ENCODE measurements at regions not wholly inside any gene's neighbourhood (a gene's known extent, or its start where the extent isn't known, plus 50 kb on each side); places are given as distances from the start of the nearest gene placed in this dataset.
"Not testable (repeated sequence)": the region's sequence is repeated elsewhere in the genome, so short reads cannot be mapped to it uniquely, and the experiment has no call there.

- H3K27ac ChIP-seq (ENCODE audit: low read depth, low read length), result peak overlapping the region; percentile 55
- no peaks in the 10 kb centered on the region for H3K27me3 ChIP-seq (ENCODE audit: control insufficient read depth, insufficient read depth, low read length)
- H3K9ac ChIP-seq (ENCODE audit: low read depth, low read length), result no peak overlapping the region
- H3K4me1 ChIP-seq (ENCODE audit: control insufficient read depth, insufficient read depth, low read length), result peaks cover 8% of the 10 kb centered on the region
- H3K4me3 ChIP-seq (ENCODE audit: low read depth, low read length), result no peak overlapping the region
- no peaks in the 10 kb centered on the region for H3K36me3 ChIP-seq (ENCODE audit: control insufficient read depth, insufficient read depth, low read length)
- no peaks in the 10 kb centered on the region for H3K9me3 ChIP-seq (ENCODE audit: control insufficient read depth, insufficient read depth, low read length)
Observed at GRCh38 chr4:23033796-23034195, 341.1 kb downstream of the GBA3 start.

DNA sequence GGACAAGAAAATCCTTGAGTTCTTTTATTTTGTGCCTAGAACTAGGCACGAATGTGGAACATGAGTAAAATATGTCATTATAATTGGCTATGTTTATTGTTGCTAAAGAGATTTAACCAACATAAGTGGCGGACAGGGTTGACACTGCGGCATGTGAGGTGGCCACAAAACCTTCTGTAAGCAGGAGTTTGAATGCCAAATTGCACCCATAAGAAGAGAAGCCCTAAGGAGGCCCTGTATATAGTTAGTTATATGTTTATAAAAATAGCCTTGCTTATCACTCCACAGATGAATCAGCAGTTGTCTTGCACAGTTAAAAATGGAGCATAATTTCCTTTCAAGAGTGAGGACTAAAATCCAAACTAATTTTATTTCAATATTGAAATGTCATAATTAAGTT, 336.1 kb downstream of the GBA3 start:
- Histone ChIP-seq H3K9ac (ENCODE audit: low read depth, low read length) (no peak overlapping the region), H3K9me3 (ENCODE audit: control insufficient read depth, insufficient read depth, low read length) (no peaks in the 10 kb centered on the region), H3K27ac (ENCODE audit: low read depth, low read length) (no peak overlapping the region), H3K4me1 (ENCODE audit: control insufficient read depth, insufficient read depth, low read length) (peaks cover 1% of the 10 kb centered on the region; the same call in 1 of the 2 replicates), H3K36me3 (ENCODE audit: control insufficient read depth, insufficient read depth, low read length) (no peaks in the 10 kb centered on the region), H3K27me3 (ENCODE audit: control insufficient read depth, insufficient read depth, low read length) (no peaks in the 10 kb centered on the region), H3K4me3 (ENCODE audit: low read depth, low read length) (no peak overlapping the region)

- H3K4me1 ChIP-seq (ENCODE audit: control insufficient read depth, insufficient read depth, low read length), result no peaks in the 10 kb centered on the region
- no peaks in the 10 kb centered on the region for H3K36me3 ChIP-seq (ENCODE audit: control insufficient read depth, insufficient read depth, low read length)
- H3K9me3 ChIP-seq (ENCODE audit: control insufficient read depth, insufficient read depth, low read length), result no peaks in the 10 kb centered on the region
- H3K27me3 ChIP-seq (ENCODE audit: control insufficient read depth, insufficient read depth, low read length), result no peaks in the 10 kb centered on the region
- H3K9ac ChIP-seq (ENCODE audit: low read depth, low read length), result no peak overlapping the region
- no peak overlapping the region for H3K27ac ChIP-seq (ENCODE audit: low read depth, low read length)
- H3K4me3 ChIP-seq (ENCODE audit: low read depth, low read length), result no peak overlapping the region
Observed at GRCh38 chr4:23023666-23024065, 330.9 kb downstream of the GBA3 start.

- no peak overlapping the region for H3K9ac ChIP-seq (ENCODE audit: low read depth, low read length)
- H3K9me3 ChIP-seq (ENCODE audit: control insufficient read depth, insufficient read depth, low read length), result no peaks in the 10 kb centered on the region
- no peaks in the 10 kb centered on the region for H3K36me3 ChIP-seq (ENCODE audit: control insufficient read depth, insufficient read depth, low read length)
- H3K4me3 ChIP-seq (ENCODE audit: low read depth, low read length), result no peak overlapping the region
- H3K27me3 ChIP-seq (ENCODE audit: control insufficient read depth, insufficient read depth, low read length), result no peaks in the 10 kb centered on the region
- H3K4me1 ChIP-seq (ENCODE audit: control insufficient read depth, insufficient read depth, low read length), result no peaks in the 10 kb centered on the region
- H3K27ac ChIP-seq (ENCODE audit: low read depth, low read length), result no peak overlapping the region
Observed at GRCh38 chr4:23023121-23023520, 330.4 kb downstream of the GBA3 start.

DNA sequence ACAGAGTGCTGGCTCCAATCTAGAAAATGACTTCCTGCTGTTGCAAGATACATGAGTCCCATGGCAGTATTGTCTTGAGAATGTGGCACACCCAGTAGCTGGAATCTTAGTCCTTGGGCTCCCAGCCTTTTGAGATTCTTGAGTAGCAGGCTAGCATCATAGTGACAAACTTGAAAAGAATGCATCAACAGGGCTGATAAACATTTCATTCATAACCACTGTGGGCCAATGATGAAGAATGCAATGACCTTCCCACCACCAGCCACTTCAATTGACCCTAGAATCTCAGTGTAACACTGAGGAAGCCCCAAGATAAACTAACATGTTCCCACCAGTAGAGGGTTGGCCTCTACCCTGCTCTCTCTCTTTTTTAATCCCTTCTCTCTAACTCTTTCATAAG, 329.3 kb downstream of the GBA3 start:
- Histone ChIP-seq H3K27ac (ENCODE audit: low read depth, low read length) (no peak overlapping the region), H3K9me3 (ENCODE audit: control insufficient read depth, insufficient read depth, low read length) (no peaks in the 10 kb centered on the region), H3K4me1 (ENCODE audit: control insufficient read depth, insufficient read depth, low read length) (no peaks in the 10 kb centered on the region), H3K4me3 (ENCODE audit: low read depth, low read length) (no peak overlapping the region), H3K9ac (ENCODE audit: low read depth, low read length) (no peak overlapping the region), H3K36me3 (ENCODE audit: control insufficient read depth, insufficient read depth, low read length) (no peaks in the 10 kb centered on the region), H3K27me3 (ENCODE audit: control insufficient read depth, insufficient read depth, low read length) (no peaks in the 10 kb centered on the region)

DNA sequence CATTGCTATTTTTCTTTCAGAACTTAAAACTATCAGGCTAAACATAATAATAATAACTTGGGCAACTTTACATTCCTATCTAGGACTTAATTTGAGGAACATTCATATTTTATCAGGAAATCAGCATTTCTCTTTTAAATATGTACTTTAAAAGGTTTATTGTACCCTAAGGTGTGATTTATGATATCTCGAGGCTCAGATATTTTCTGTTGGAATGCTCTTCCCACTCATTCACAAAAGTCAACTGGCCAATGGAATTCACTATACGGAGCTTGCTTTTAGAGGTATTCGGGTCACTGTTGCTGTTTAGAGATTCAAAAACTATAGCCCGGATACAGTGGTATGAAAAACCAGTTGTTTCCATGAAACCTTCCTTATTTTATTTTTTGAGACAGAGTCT, 328.3 kb downstream of the GBA3 start:
- Histone ChIP-seq H3K4me1 (ENCODE audit: control insufficient read depth, insufficient read depth, low read length) (peaks cover 3% of the 10 kb centered on the region; the same call in 1 of the 2 replicates), H3K27ac (ENCODE audit: low read depth, low read length) (no peak overlapping the region), H3K9ac (ENCODE audit: low read depth, low read length) (no peak overlapping the region), H3K36me3 (ENCODE audit: control insufficient read depth, insufficient read depth, low read length) (no peaks in the 10 kb centered on the region), H3K27me3 (ENCODE audit: control insufficient read depth, insufficient read depth, low read length) (no peaks in the 10 kb centered on the region), H3K9me3 (ENCODE audit: control insufficient read depth, insufficient read depth, low read length) (no peaks in the 10 kb centered on the region), H3K4me3 (ENCODE audit: low read depth, low read length) (no peak overlapping the region)

- H3K27me3 ChIP-seq (ENCODE audit: control insufficient read depth, insufficient read depth, low read length); H3K9me3 ChIP-seq (ENCODE audit: control insufficient read depth, insufficient read depth, low read length); H3K4me3 ChIP-seq (ENCODE audit: low read depth, low read length); H3K36me3 ChIP-seq (ENCODE audit: control insufficient read depth, insufficient read depth, low read length); H3K27ac ChIP-seq (ENCODE audit: low read depth, low read length); H3K9ac ChIP-seq (ENCODE audit: low read depth, low read length); H3K4me1 ChIP-seq (ENCODE audit: control insufficient read depth, insufficient read depth, low read length): not testable (repeated sequence)
Observed at GRCh38 chr4:23020399-23020798, 327.7 kb downstream of the GBA3 start.

- no peak overlapping the region for H3K9ac ChIP-seq (ENCODE audit: low read depth, low read length)
- H3K36me3 ChIP-seq (ENCODE audit: control insufficient read depth, insufficient read depth, low read length), result no peaks in the 10 kb centered on the region
- H3K4me1 ChIP-seq (ENCODE audit: control insufficient read depth, insufficient read depth, low read length), result peaks cover 8% of the 10 kb centered on the region; the same call in 1 of the 2 replicates
- H3K4me3 ChIP-seq (ENCODE audit: low read depth, low read length), result no peak overlapping the region
- H3K9me3 ChIP-seq (ENCODE audit: control insufficient read depth, insufficient read depth, low read length), result no peaks in the 10 kb centered on the region
- H3K27me3 ChIP-seq (ENCODE audit: control insufficient read depth, insufficient read depth, low read length), result no peaks in the 10 kb centered on the region
- no peak overlapping the region for H3K27ac ChIP-seq (ENCODE audit: low read depth, low read length)
Observed at GRCh38 chr4:23016981-23017380, 324.2 kb downstream of the GBA3 start.

- H3K9me3 ChIP-seq (ENCODE audit: control insufficient read depth, insufficient read depth, low read length), result no peaks in the 10 kb centered on the region
- no peak overlapping the region for H3K27ac ChIP-seq (ENCODE audit: low read depth, low read length)
- peaks cover 8% of the 10 kb centered on the region; the same call in 1 of the 2 replicates for H3K4me1 ChIP-seq (ENCODE audit: control insufficient read depth, insufficient read depth, low read length)
- no peaks in the 10 kb centered on the region for H3K27me3 ChIP-seq (ENCODE audit: control insufficient read depth, insufficient read depth, low read length)
- H3K4me3 ChIP-seq (ENCODE audit: low read depth, low read length), result no peak overlapping the region
- no peaks in the 10 kb centered on the region for H3K36me3 ChIP-seq (ENCODE audit: control insufficient read depth, insufficient read depth, low read length)
- H3K9ac ChIP-seq (ENCODE audit: low read depth, low read length), result no peak overlapping the region
Observed at GRCh38 chr4:23015821-23016220, 323.1 kb downstream of the GBA3 start.

GRCh38 chr4:23009093-23009492, 316.4 kb downstream of the GBA3 start:
- no peak overlapping the region for H3K4me3 ChIP-seq (ENCODE audit: low read depth, low read length)
- no peak overlapping the region for H3K27ac ChIP-seq (ENCODE audit: low read depth, low read length)
- H3K9me3 ChIP-seq (ENCODE audit: control insufficient read depth, insufficient read depth, low read length), result no peaks in the 10 kb centered on the region
- H3K4me1 ChIP-seq (ENCODE audit: control insufficient read depth, insufficient read depth, low read length), result no peaks in the 10 kb centered on the region
- no peak overlapping the region for H3K9ac ChIP-seq (ENCODE audit: low read depth, low read length)
- H3K27me3 ChIP-seq (ENCODE audit: control insufficient read depth, insufficient read depth, low read length), result no peaks in the 10 kb centered on the region
- no peaks in the 10 kb centered on the region for H3K36me3 ChIP-seq (ENCODE audit: control insufficient read depth, insufficient read depth, low read length)

GRCh38 chr4:23006756-23007155, 314.0 kb downstream of the GBA3 start:
- Histone ChIP-seq H3K9me3 (ENCODE audit: control insufficient read depth, insufficient read depth, low read length) (no peaks in the 10 kb centered on the region), H3K27me3 (ENCODE audit: control insufficient read depth, insufficient read depth, low read length) (no peaks in the 10 kb centered on the region), H3K4me3 (ENCODE audit: low read depth, low read length) (no peak overlapping the region), H3K36me3 (ENCODE audit: control insufficient read depth, insufficient read depth, low read length) (no peaks in the 10 kb centered on the region), H3K27ac (ENCODE audit: low read depth, low read length) (no peak overlapping the region), H3K9ac (ENCODE audit: low read depth, low read length) (no peak overlapping the region), H3K4me1 (ENCODE audit: control insufficient read depth, insufficient read depth, low read length) (no peaks in the 10 kb centered on the region)

GRCh38 chr4:23005691-23006090, 313.0 kb downstream of the GBA3 start:
- Histone ChIP-seq H3K9me3 (ENCODE audit: control insufficient read depth, insufficient read depth, low read length) (no peaks in the 10 kb centered on the region), H3K9ac (ENCODE audit: low read depth, low read length) (no peak overlapping the region), H3K36me3 (ENCODE audit: control insufficient read depth, insufficient read depth, low read length) (no peaks in the 10 kb centered on the region), H3K27ac (ENCODE audit: low read depth, low read length) (no peak overlapping the region), H3K4me3 (ENCODE audit: low read depth, low read length) (no peak overlapping the region), H3K4me1 (ENCODE audit: control insufficient read depth, insufficient read depth, low read length) (no peaks in the 10 kb centered on the region), H3K27me3 (ENCODE audit: control insufficient read depth, insufficient read depth, low read length) (no peaks in the 10 kb centered on the region)

All from HUES48 (cell line).